ENCODE measurements at regions not wholly inside any gene's neighbourhood (a gene's known extent, or its start where the extent isn't known, plus 50 kb on each side); places are given as distances from the start of the nearest gene placed in this dataset.

GRCh38 chr19:5392486-5392885 lies 51.9 kb upstream of the PTPRS start:
- no peak overlapping the region for H3K4me3 ChIP-seq (ENCODE audit: low read length)
- DNase-seq (ENCODE audit: low read depth, low spot score) = no peak

- no peak for DNase-seq (ENCODE audit: low read depth, low spot score)
- no peak overlapping the region for H3K4me3 ChIP-seq (ENCODE audit: low read length)
Measured at GRCh38 chr19:5393088-5393487, 52.5 kb upstream of the PTPRS start.

- DNase-seq (ENCODE audit: low read depth, low spot score) = no peak
- no peak overlapping the region for H3K4me3 ChIP-seq (ENCODE audit: low read length)
Measured at GRCh38 chr19:5394551-5395505, 54.2 kb upstream of the PTPRS start.

- H3K4me3 ChIP-seq (ENCODE audit: low read length) = no peak overlapping the region
- DNase-seq (ENCODE audit: low read depth, low spot score) = no peak
Measured at GRCh38 chr19:5395556-5395955, 54.9 kb upstream of the PTPRS start.

- no peak overlapping the region for H3K4me3 ChIP-seq (ENCODE audit: low read length)
- DNase-seq (ENCODE audit: low read depth, low spot score) = no peak
Measured at GRCh38 chr19:5396096-5396939, 55.7 kb upstream of the PTPRS start.

- H3K4me3 ChIP-seq (ENCODE audit: low read length) = no peak overlapping the region
- no peak for DNase-seq (ENCODE audit: low read depth, low spot score)
Measured at GRCh38 chr19:5396963-5397362, 56.4 kb upstream of the PTPRS start.

GRCh38 chr19:5397804-5398692 lies 57.2 kb upstream of the ZNRF4 start:
- H3K4me3 ChIP-seq (ENCODE audit: low read length) = no peak overlapping the region
- DNase-seq (ENCODE audit: low read depth, low spot score) = no peak

GRCh38 chr19:5398693-5399057 lies 56.5 kb upstream of the ZNRF4 start:
- DNase-seq (ENCODE audit: low read depth, low spot score) = no peak
- no peak overlapping the region for H3K4me3 ChIP-seq (ENCODE audit: low read length)

- no peak overlapping the region for H3K4me3 ChIP-seq (ENCODE audit: low read length)
- peak; percentile 80 for DNase-seq (ENCODE audit: low read depth, low spot score)
Measured at GRCh38 chr19:5403968-5404640, 51.1 kb upstream of the ZNRF4 start.
